NK-92 (cell line): ENCODE measurements at regions not wholly inside any gene's neighbourhood (a gene's known extent, or its start where the extent isn't known, plus 50 kb on each side); places are given as distances from the start of the nearest gene placed in this dataset.

ENCODE experiments used
- DNase-seq: peaks from one replicate; lab custom pipeline; 2025; ENCODE audit not compliant: unreplicated experiment; lab: John Stamatoyannopoulos, UW

DNA sequence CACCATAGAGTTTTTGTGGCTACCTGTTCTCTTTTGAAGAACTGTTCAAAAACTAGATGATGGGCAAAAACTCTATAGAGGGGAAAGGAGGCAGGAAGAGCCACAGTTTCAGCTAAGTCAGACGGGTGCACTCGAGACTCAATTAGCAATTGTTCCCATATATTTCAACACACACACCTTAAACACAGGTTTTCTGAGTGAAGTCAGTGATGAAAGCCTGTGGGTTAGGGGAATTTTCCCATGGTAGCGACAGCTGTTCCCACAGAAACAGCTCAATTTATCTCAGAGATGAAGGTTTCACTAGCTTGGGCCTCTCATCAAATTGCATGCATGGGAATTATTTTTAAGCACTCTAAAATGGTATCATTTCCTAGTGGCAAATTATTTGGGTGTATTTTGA, 143.4 kb downstream of the ZIC5 start:
- no peak for DNase-seq

DNA sequence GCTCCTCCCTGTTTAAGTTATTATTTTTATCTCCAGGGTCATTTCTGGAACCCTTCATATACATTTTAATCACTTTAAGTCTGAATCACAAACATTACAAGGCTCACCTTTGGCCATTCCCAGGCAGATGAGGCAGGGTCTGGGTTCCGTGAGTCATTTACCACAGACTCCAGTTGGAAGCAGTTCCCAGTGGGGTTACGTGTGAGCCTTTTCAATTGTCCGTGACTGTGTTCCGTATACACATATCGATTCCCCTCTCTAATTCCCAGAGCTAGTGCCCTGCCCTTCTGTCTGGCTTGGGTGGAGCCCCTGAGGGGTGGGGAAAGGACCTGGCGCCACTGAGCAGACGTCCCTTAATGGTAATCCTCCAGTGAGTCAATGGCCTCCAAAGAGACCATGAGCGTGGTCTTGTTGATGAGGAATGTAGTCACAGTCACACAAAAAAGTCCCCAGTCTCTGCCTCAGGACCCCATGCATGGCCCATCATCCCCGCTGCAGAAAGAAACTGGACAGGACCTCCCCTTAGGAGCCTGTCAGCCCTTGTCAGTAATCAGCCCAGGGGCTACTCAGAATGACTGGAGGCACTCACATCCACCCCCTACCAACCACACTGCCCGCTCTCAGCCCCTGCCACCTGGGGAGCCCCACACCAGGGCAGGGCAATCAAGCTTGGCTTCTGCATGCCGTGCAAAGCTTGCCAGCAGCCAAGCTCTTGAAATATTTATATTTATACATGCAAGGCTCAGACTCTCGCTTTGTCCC, 144.4 kb downstream of the ZIC5 start:
- DNase-seq, result no peak

GRCh38 chr13:99823961-99824360, 147.6 kb downstream of the ZIC5 start:
- no peak for DNase-seq

GRCh38 chr13:99822820-99823219, 148.7 kb downstream of the ZIC5 start:
- DNase-seq, result no peak

DNA sequence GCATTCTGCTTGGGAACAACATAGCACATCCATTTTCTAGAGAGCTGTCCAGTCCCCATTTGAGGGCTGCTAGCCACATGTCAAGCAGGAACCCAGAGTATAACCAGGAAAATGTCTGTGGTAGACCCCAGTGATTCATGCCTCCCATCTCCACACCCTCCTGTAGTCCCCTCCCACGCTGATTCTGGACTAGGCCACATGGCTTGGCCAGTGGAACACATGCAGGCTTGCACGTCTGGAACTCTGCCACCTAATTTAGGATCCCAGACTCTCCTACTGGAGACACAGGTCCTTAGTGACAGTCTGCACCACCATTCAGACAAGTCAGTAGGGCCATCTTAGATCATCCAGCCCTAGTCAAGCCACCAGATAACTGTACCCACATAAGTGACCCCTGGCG, 149.8 kb downstream of the ZIC5 start:
- DNase-seq, result no peak

DNA sequence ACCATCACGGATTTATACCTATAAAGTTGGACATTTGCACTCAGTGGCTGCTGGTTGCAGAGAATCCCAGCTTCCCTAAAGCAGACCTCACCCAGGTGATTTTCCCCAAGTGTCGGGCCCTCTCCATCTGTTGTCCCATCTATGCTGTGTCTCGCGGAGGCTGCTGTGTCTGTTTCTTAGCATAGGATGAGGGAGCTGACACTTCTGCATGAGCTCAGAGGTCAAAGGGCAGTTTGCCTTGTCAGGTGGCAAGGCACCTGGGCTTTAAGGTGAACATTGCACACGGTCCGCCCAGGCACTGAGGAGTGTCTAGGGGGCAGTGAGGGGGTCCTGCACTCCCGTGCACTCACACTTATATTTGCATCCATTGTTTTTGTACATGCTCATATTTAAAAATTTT, 151.6 kb downstream of the ZIC5 start:
- DNase-seq, result no peak

GRCh38 chr13:99816321-99816720, 155.2 kb downstream of the ZIC5 start:
- DNase-seq, result no peak

DNA sequence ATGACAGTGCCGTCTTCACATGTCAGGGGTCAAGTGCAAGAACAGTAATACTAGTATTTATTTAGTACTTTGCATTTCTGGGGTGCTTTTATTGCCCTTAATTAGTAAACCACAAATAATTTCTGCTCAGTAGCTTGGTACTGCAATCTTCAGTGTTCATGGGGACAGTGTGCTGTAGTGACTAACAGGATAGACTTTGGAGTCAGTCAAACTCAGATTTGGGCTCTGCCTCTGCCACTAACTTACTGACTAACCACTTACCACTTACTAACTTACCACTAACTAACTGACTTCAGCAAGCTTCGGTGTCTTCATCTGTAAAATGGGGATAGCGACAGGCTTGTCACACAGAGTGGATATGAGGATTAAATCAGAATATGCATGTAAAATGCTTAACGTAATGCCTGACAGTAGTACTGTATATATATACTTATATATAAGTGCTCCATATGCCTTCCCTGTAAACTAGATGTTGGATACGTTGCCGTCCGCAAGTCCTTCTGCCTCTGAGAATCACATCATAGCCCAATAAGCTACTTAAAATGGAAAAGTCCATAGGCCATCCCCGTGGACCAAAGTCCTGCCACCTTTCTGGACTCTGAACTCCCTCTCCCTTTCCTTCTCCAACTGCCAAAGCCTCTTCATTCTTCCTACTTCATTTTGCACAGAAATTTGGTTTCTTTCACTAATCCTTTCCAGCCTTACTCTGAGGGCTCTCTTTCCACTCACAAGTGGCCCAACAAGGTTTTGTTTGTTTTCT, 158.1 kb downstream of the ZIC5 start:
- no peak for DNase-seq

DNA sequence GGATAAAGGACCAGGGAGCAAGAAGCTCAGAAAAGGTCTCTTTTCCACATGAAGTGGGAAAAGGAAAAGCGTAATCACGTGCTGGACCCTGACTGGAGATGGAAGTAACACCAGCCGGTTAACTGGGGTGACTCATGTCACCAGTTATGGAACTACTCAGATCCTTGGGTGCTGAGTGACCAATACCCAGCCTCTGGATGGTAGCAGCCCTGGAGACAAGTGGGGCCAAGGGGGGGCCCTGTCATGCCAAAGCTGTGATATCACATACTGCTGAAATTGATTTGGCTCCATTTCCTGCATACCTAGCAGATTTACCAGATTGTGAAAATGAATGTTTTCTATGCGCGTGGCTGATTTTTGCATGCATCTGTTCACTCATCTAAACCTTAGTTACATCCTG, 158.9 kb downstream of the ZIC5 start:
- no peak for DNase-seq

DNA sequence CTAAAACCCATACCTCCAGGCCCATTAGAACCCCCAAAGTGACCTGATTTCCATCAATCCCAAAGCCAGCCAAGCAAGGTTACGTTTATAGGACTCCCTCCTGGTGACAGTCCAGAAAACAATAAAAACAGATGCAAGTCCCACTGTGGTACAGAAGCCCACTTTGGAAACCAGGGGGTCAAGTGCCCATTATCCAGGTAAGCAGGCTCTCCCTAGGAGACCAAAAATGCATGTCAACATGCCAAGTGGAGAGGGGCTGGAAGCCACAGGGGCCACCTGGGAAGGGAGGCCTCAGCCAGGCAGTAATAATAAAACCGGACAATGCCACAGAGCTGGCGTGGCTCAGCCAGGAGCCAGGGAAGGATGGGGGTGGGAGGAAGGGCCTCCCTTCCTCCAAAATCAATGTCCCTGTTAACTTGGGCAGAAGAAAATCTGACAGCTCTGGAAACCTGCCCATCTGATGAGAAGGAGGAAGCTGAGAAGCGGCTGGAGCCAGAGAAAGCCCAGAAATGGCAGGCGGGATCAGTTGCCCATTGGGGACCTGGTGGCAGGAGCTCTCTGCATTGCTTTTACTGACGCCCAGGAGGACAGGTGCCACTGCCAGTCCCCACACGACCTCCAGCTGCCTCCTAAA, 160.4 kb downstream of the ZIC5 start:
- DNase-seq, result no peak

- DNase-seq, result no peak
These were observed 161.6 kb downstream of the ZIC5 start for GRCh38 chr13:99809926-99810325.

- no peak for DNase-seq
These were observed 162.1 kb downstream of the ZIC5 start for GRCh38 chr13:99809496-99809895.

DNA sequence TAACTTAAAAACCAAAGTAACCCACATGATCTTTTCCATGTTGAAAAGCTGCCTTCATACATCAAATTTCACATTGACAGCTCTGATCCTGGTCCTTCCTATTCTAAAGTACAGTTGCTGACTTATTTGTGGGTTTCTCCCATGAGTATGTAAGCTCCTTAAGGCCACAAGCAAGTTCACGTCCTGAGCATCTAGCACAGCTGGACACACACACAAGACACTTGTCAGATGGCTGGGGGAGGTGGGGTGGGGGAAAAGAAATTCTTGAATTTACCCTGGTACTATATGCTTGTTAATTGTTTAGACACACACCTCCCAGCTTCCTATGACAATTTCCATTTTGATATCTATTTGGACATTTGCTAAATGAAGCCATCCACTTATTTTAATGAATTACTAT, 162.8 kb downstream of the ZIC5 start:
- no peak for DNase-seq

GRCh38 chr13:99806671-99807070, 164.9 kb downstream of the ZIC5 start:
- DNase-seq, result no peak

DNA sequence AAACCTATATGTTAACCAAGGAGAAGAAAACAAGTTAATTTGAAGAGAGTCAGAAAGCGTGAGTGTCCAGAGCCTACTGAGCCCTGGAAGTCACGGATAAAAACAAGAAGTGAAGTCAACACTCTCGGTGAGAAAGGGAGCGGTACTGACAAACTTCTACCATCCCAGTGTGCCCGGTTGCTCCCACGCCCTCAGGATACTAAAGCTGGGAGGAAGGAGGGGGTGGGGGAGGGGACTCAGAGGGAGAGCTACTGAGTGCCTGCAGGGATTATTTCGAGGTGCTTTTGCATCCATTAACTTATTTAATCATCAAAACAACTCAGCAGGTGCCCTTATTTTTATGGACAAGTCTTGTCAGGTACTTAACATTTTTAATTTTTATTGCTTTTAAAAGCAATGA, 166.2 kb downstream of the ZIC5 start:
- DNase-seq, result no peak

DNA sequence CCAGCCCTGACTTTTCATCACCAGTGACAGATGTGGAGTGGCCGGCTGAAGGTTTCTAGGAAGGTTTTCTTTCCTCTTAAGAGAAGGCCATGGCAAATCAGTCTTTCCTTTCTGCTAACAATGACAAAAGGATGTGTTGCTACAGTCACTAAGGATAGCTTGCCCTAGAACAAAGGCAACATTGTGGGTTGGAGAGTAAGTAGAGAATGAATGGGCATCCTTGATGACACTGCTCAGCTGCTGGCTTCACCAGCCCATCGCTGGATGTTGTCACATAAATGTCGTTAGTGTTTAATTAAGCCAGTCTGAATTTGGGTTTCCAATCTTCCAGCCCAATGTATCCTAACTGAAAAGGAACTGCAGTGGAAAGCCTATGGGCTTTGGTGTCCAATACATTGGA, 168.4 kb downstream of the ZIC5 start:
- DNase-seq, result no peak

GRCh38 chr13:99802416-99802815, 169.2 kb downstream of the ZIC5 start:
- no peak for DNase-seq

DNA sequence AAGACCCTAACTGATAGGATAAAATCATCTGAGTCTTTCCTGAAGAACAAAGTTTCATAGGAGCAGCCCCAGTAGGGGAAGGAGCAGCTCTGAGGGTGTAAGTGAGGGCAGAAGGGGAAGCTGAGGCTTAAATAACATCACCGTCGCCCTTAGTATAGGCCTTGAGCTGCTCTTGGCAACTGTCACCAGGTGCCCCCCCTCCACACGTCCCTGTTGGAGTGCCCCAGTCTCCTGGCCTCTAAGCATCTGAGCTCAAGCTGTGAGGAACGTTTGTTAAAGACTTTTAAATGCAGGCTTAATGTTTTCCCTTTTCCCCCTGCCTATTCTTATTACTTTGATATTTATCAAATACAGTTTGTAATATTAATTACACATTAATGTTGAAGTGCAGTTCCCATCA, 170.6 kb downstream of the ZIC5 start:
- DNase-seq, result no peak

DNA sequence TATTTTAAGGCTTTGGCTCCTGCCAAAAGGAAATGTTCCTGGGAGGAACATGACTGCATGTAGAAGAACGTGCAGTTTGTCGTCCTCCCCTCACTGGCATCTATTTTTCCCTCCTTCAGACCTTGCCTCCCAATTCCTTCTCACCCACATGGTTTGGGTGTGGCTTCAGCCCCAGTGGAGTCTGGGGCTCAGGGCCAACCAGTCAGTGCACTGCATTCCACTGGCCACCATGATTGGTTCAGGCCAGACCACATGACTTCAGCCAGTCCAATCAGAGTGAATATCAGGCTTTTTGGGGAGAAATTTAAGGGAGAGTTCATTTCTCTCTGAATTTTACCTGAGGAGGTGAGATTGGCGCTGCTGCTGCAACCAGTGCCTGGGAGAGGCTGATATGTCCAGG, 171.6 kb downstream of the ZIC5 start:
- no peak for DNase-seq

DNA sequence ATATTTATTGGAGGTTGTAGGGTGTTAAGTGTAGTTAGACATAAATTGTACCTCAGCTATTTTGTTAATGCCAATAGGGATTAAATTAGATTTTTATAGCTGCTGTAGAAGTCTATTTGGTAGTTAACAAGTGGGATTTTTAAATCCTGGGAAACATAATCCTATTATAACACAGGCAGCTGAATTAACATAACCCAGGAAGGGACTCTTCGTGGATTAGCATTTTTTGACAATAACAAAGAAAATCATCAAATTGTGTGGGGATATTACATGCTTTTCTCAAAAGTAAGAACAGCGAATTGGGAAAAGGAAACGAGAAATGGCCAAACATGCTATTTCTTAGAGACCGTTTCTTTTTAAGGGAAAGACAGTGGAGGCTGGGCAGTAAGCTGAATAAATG, 172.8 kb downstream of the ZIC5 start:
- DNase-seq, result no peak

DNA sequence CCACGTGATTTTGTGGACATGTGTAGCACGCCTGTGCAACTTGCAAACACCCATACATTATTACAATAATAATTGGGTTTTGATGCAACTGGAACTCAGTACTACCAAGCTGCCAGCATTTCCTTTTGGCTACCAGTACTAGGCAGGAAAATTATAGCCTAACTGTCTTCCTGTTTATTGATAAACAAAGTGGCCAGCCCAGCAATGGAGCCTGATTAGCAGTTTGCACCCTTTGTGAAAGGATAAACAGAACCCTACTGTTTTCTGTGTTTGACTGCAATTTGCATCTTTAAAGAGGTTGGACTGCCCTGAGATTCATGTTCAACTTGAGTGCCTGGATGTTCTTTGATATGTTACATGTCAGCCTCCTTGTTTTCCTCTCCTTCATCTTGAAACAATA, 173.9 kb downstream of the ZIC5 start:
- no peak for DNase-seq

GRCh38 chr13:99796175-99796819, 175.3 kb downstream of the ZIC5 start:
- no peak for DNase-seq
